ENCODE measurements at regions not wholly inside any gene's neighbourhood (a gene's known extent, or its start where the extent isn't known, plus 50 kb on each side); places are given as distances from the start of the nearest gene placed in this dataset.

DNA sequence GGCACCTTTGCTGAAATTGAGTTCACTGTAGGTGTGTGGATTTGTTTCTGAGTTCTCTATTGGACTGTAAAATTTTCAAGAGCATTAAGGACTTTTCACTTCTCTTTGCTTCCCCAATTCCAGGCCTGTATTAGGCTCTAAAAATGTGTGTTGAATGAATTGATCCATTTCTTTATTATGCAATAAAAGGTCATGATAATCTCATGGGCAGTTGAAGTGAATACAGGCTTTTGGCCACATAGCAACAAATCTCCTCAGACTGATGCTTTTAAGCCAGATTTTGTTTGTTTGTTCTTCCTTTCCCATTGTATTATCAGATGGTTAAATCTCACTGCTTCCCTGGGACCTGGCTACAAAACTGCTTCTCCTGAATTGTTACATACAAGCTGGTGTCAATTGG, 258.0 kb upstream of the FAR2 start:
- CTCF ChIA-PET = interaction anchor here (0.6 kb wide), 1 partner anchor 57 kb away, joined by 4 read pairs; no protein-coding TSS in a partner anchor
- TF ChIP-seq, protein P1, sequence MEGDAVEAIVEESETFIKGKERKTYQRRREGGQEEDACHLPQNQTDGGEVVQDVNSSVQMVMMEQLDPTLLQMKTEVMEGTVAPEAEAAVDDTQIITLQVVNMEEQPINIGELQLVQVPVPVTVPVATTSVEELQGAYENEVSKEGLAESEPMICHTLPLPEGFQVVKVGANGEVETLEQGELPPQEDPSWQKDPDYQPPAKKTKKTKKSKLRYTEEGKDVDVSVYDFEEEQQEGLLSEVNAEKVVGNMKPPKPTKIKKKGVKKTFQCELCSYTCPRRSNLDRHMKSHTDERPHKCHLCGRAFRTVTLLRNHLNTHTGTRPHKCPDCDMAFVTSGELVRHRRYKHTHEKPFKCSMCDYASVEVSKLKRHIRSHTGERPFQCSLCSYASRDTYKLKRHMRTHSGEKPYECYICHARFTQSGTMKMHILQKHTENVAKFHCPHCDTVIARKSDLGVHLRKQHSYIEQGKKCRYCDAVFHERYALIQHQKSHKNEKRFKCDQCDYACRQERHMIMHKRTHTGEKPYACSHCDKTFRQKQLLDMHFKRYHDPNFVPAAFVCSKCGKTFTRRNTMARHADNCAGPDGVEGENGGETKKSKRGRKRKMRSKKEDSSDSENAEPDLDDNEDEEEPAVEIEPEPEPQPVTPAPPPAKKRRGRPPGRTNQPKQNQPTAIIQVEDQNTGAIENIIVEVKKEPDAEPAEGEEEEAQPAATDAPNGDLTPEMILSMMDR (IDR thresholded peaks at IDR 0.05; ENCODE audit: unreplicated experiment) = no peak

DNA sequence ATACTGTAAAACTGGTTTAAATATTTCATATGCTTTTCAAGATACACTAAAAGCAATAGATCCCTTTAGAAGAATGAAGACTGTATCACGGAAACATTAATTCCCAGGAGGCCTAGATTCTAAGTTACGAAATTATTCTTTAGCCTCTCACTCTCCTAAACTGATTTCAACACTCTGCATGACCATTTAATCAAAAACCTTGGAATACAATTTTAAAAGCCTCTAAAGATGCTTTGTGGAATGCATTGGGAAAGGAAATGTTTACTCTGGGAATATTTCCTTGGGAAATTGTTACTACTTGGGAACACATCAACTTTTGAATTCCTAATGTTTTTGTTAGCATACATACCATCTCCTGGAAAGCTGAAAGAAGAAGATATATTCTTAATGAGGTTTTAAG, 255.7 kb upstream of the FAR2 start:
- no peak overlapping the region for H3K27ac Mint-ChIP-seq (ENCODE audit: low read depth, unreplicated experiment)
- intact Hi-C loops (cut with micrococcal nuclease) = no loop called here
- no peaks in the 10 kb centered on the region for H3K4me1 Mint-ChIP-seq (ENCODE audit: insufficient read depth, unreplicated experiment)
- no peak overlapping the region for H3K4me3 Mint-ChIP-seq (ENCODE audit: unreplicated experiment)
- BruUV-seq (replicated peaks) = no TSS peak
- POLR2A ChIA-PET = no interaction called here
- H3K36me3 Mint-ChIP-seq (ENCODE audit: insufficient read depth, unreplicated experiment) = no peaks in the 10 kb centered on the region
- DNase-seq (ENCODE audit: unreplicated experiment) = no peak
- CTCF ChIA-PET = no interaction called here
- TF ChIP-seq, protein P1 (IDR thresholded peaks at IDR 0.05; ENCODE audit: unreplicated experiment) = no peak
- no peaks in the 10 kb centered on the region for H3K9me3 Mint-ChIP-seq (ENCODE audit: unreplicated experiment)
- H3K27me3 Mint-ChIP-seq (ENCODE audit: insufficient read depth, unreplicated experiment) = no peaks in the 10 kb centered on the region

More for the DNA sequence above, 258.0 kb upstream of the FAR2 start:
- BruUV-seq (replicated peaks) = no TSS peak
- Mint-ChIP-seq H3K27ac (ENCODE audit: low read depth, unreplicated experiment) (no peak overlapping the region), H3K36me3 (ENCODE audit: insufficient read depth, unreplicated experiment) (no peaks in the 10 kb centered on the region), H3K27me3 (ENCODE audit: insufficient read depth, unreplicated experiment) (no peaks in the 10 kb centered on the region), H3K9me3 (ENCODE audit: unreplicated experiment) (no peaks in the 10 kb centered on the region), H3K4me1 (ENCODE audit: insufficient read depth, unreplicated experiment) (no peaks in the 10 kb centered on the region), H3K4me3 (ENCODE audit: unreplicated experiment) (no peak overlapping the region)
- intact Hi-C loops (cut with micrococcal nuclease) = no loop called here
- DNase-seq (ENCODE audit: unreplicated experiment) = no peak
- POLR2A ChIA-PET = interaction anchor here (0.9 kb wide), 1 partner anchor 7 kb away, joined by 4 read pairs; no protein-coding TSS in a partner anchor

GRCh38 chr12:28893856-28894255, 255.2 kb upstream of the FAR2 start:
- intact Hi-C loops (cut with micrococcal nuclease) = no loop called here
- TF ChIP-seq, protein P1 (IDR thresholded peaks at IDR 0.05; ENCODE audit: unreplicated experiment) = no peak
- no peak overlapping the region for H3K27ac Mint-ChIP-seq (ENCODE audit: low read depth, unreplicated experiment)
- DNase-seq (ENCODE audit: unreplicated experiment) = no peak
- no peak overlapping the region for H3K4me3 Mint-ChIP-seq (ENCODE audit: unreplicated experiment)
- no peaks in the 10 kb centered on the region for H3K27me3 Mint-ChIP-seq (ENCODE audit: insufficient read depth, unreplicated experiment)
- POLR2A ChIA-PET = no interaction called here
- CTCF ChIA-PET = interaction anchor here (0.7 kb wide), 1 partner anchor 21 kb away, joined by 3 read pairs; no protein-coding TSS in a partner anchor
- H3K36me3 Mint-ChIP-seq (ENCODE audit: insufficient read depth, unreplicated experiment) = no peaks in the 10 kb centered on the region
- no TSS peak for BruUV-seq (replicated peaks)
- no peaks in the 10 kb centered on the region for H3K9me3 Mint-ChIP-seq (ENCODE audit: unreplicated experiment)
- no peaks in the 10 kb centered on the region for H3K4me1 Mint-ChIP-seq (ENCODE audit: insufficient read depth, unreplicated experiment)

DNA sequence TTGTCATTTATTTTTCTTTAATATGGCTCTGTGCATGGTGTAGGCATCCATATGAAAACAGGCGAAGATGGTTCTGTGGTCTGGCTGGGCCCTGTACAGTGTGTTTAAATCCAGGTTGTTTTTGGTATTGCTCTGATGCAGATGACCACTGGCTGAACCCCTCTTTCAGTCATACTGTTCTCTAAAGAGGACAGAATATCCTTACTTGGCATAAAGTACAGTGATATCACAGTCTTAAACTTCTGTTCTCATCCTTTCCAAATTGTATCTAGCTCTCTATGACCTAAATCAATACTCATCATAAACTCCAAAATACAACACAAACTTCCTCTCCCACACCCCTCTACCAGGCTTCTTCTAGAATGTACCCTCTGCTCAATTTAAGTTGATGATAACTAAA, 252.7 kb upstream of the FAR2 start:
- DNase-seq (ENCODE audit: unreplicated experiment) = no peak
- no TSS peak for BruUV-seq (replicated peaks)
- H3K27me3 Mint-ChIP-seq (ENCODE audit: insufficient read depth, unreplicated experiment) = no peaks in the 10 kb centered on the region
- H3K9me3 Mint-ChIP-seq (ENCODE audit: unreplicated experiment) = peaks cover 8% of the 10 kb centered on the region
- TF ChIP-seq, protein P1 (IDR thresholded peaks at IDR 0.05; ENCODE audit: unreplicated experiment) = no peak
- POLR2A ChIA-PET = no interaction called here
- intact Hi-C loops (cut with micrococcal nuclease) = no loop called here
- H3K4me1 Mint-ChIP-seq (ENCODE audit: insufficient read depth, unreplicated experiment) = no peaks in the 10 kb centered on the region
- CTCF ChIA-PET = interaction anchor here (0.5 kb wide), 1 partner anchor 972 kb away, joined by 3 read pairs; no protein-coding TSS in a partner anchor
- H3K36me3 Mint-ChIP-seq (ENCODE audit: insufficient read depth, unreplicated experiment) = no peaks in the 10 kb centered on the region
- H3K27ac Mint-ChIP-seq (ENCODE audit: low read depth, unreplicated experiment) = no peak overlapping the region
- no peak overlapping the region for H3K4me3 Mint-ChIP-seq (ENCODE audit: unreplicated experiment)

Measured in MCF 10A (cell line).